ENCODE measurements at regions not wholly inside any gene's neighbourhood (a gene's known extent, or its start where the extent isn't known, plus 50 kb on each side); places are given as distances from the start of the nearest gene placed in this dataset.
"Not testable (repeated sequence)": the region's sequence is repeated elsewhere in the genome, so short reads cannot be mapped to it uniquely, and the experiment has no call there.

- Histone ChIP-seq H3K4me3 (ENCODE audit: low read depth in 2 of 2, low read length in 1 of 2) (no peak overlapping the region), H3K27me3 (ENCODE audit: insufficient read depth) (no peaks in the 10 kb centered on the region), H3K27ac (ENCODE audit: low read depth in 2 of 2, low read length in 1 of 2) (no peak overlapping the region), H4K20me1 (ENCODE audit: insufficient read depth) (no peaks in the 10 kb centered on the region), H3F3A (replicated peaks; ENCODE audit: insufficient read depth) (no peaks in the 10 kb centered on the region), H2AFZ (ENCODE audit: low read depth) (no peak overlapping the region), H3K9ac (no peak overlapping the region), H3K79me2 (ENCODE audit: insufficient read depth) (no peaks in the 10 kb centered on the region), H3K9me3 (no peaks in the 10 kb centered on the region), H3K9me2 (no peaks in the 10 kb centered on the region), H3K36me3 (replicated peaks in 1 of 2; ENCODE audit: control insufficient read depth in 1 of 2, insufficient read depth in 2 of 2, low read length in 1 of 2) (no peaks in the 10 kb centered on the region), H3K4me2 (no peak overlapping the region), H3K4me1 (ENCODE audit: control insufficient read depth in 1 of 2, insufficient read depth in 2 of 2, low read depth in 1 of 2, low read length in 1 of 2) (no peaks in the 10 kb centered on the region)
- WGBS (ENCODE audit: low lambda C conversion rate) = 36% methylated on average over 2 of the region's 2 CpGs
- DNase-seq = no peak
- POLR2A ChIA-PET = no interaction called here
- CTCF ChIA-PET = no interaction called here
- no peak for TF ChIP-seq MAX (IDR thresholded peaks at IDR 0.05; ENCODE audit: low read depth)
- no peak for TF ChIP-seq ZBTB33 (IDR thresholded peaks at IDR 0.05; ENCODE audit: borderline replicate concordance, low read depth)
- no peak for TF ChIP-seq POLR2AphosphoS5 (IDR thresholded peaks at IDR 0.05; ENCODE audit: low read depth, low read length)
- no peak for TF ChIP-seq FOSL2 (IDR thresholded peaks at IDR 0.05; ENCODE audit: borderline replicate concordance, low read depth)
- TF ChIP-seq RAD21 (IDR thresholded peaks at IDR 0.05; ENCODE audit: low read length) = no peak
- no peak for TF ChIP-seq MXI1 (IDR thresholded peaks at IDR 0.05; ENCODE audit: low read depth, low read length)
- TF ChIP-seq FOXM1 (IDR thresholded peaks at IDR 0.05; ENCODE audit: low read depth) = no peak
- no peak for TF ChIP-seq MEF2A (IDR thresholded peaks at IDR 0.05; ENCODE audit: borderline replicate concordance, low read depth)
- TF ChIP-seq PBX3 (IDR thresholded peaks at IDR 0.05) = no peak
- no peak for TF ChIP-seq RXRA (IDR thresholded peaks at IDR 0.05; ENCODE audit: borderline replicate concordance, low read depth)
- no peak for TF ChIP-seq USF1 (IDR thresholded peaks at IDR 0.05; ENCODE audit: borderline replicate concordance, low read depth)
- no peak for TF ChIP-seq TAF1 (IDR thresholded peaks at IDR 0.05; ENCODE audit: borderline replicate concordance, low read depth, low read length)
- TF ChIP-seq GABPA (IDR thresholded peaks at IDR 0.05; ENCODE audit: low read depth) = no peak
Observed at GRCh38 chr6:80488190-80488589, 381.7 kb downstream of the BCKDHB start.

GRCh38 chr6:80485494-80485893 is 379.0 kb downstream of the BCKDHB start:
- H3K9ac ChIP-seq; H3K4me2 ChIP-seq; H3K27me3 ChIP-seq (ENCODE audit: insufficient read depth); H3K36me3 ChIP-seq (replicated peaks in 1 of 2; ENCODE audit: control insufficient read depth in 1 of 2, insufficient read depth in 2 of 2, low read length in 1 of 2); H2AFZ ChIP-seq (ENCODE audit: low read depth); DNase-seq; H3F3A ChIP-seq (replicated peaks; ENCODE audit: insufficient read depth); CTCF ChIA-PET; H3K27ac ChIP-seq (ENCODE audit: low read depth in 2 of 2, low read length in 1 of 2); H4K20me1 ChIP-seq (ENCODE audit: insufficient read depth); H3K4me1 ChIP-seq (ENCODE audit: control insufficient read depth in 1 of 2, insufficient read depth in 2 of 2, low read depth in 1 of 2, low read length in 1 of 2); H3K9me2 ChIP-seq; POLR2A ChIA-PET; H3K9me3 ChIP-seq; H3K79me2 ChIP-seq (ENCODE audit: insufficient read depth); H3K4me3 ChIP-seq (ENCODE audit: low read depth in 2 of 2, low read length in 1 of 2): not testable (repeated sequence)
- 92% methylated on average over 9 of the region's 12 CpGs for WGBS (ENCODE audit: low lambda C conversion rate)
